CD14-positive monocyte (primary cell): ENCODE measurements at regions not wholly inside any gene's neighbourhood (a gene's known extent, or its start where the extent isn't known, plus 50 kb on each side); places are given as distances from the start of the nearest gene placed in this dataset.

Experiments
- DNase-seq, 3 donors: peaks; one replicate each; pipeline ENCODE4 v3.0.0-alpha.2; 2011 to 2022
- H2AFZ ChIP-seq: 2 replicates; pipeline ENCODE4 v1.6.0; 2012; ENCODE audit warnings: mild to moderate bottlenecking, low read depth, low read length, inconsistent platforms; ENCODE audit not compliant: insufficient read depth, poor library complexity, severe bottlenecking
- H3K27ac ChIP-seq, 2 donors: 1 replicate in 1 of 2; 2 replicates in 1 of 2; pipeline ENCODE4 v1.5.1; 2012 to 2013; ENCODE audit warnings: low read length in 2 of 2, control low read depth in 1 of 2, inconsistent platforms in 1 of 2, low read depth in 1 of 2, mild to moderate bottlenecking in 1 of 2
- H3K27me3 ChIP-seq, 2 donors: one replicate each; pipeline versions ENCODE4 v1.6.0 to v1.6.1; 2011 to 2013; ENCODE audit warnings: low read length in 2 of 2; ENCODE audit not compliant: control insufficient read depth in 2 of 2, insufficient read depth in 2 of 2
- H3K36me3 ChIP-seq, 2 donors: replicated peaks in 1 of 2; 1 replicate in 1 of 2; 2 replicates in 1 of 2; pipeline versions ENCODE4 v1.5.1 to v1.6.1; 2012 to 2013; ENCODE audit warnings: low read length in 2 of 2, control low read depth in 1 of 2, inconsistent platforms in 1 of 2, mild to moderate bottlenecking in 1 of 2; ENCODE audit not compliant: insufficient read depth in 2 of 2, control insufficient read depth in 1 of 2
- H3K4me1 ChIP-seq, 2 donors: 1 replicate in 1 of 2; 2 replicates in 1 of 2; pipeline versions ENCODE4 v1.5.1 to v1.6.1; 2012 to 2013; ENCODE audit warnings: low read length in 2 of 2, control low read depth in 1 of 2, inconsistent platforms in 1 of 2, mild to moderate bottlenecking in 1 of 2, moderate library complexity in 1 of 2; ENCODE audit not compliant: insufficient read depth in 2 of 2, control insufficient read depth in 1 of 2
- H3K4me2 ChIP-seq: replicated peaks from 2 replicates; pipeline ENCODE3; 2012; ENCODE audit warnings: low read length, moderate library complexity, mild to moderate bottlenecking; ENCODE audit not compliant: poor library complexity, severe bottlenecking; ENCODE audit errors: extremely low read depth
- H3K4me3 ChIP-seq, 3 experiments: fragments of 200-600 bp in 1 of 3; sonication (generic) in 1 of 3; replicated peaks in 1 of 3; 1 replicate in 2 of 3; 2 replicates in 1 of 3; pipeline ENCODE4 v1.5.1; 2011 to 2013; ENCODE audit warnings: low read length in 3 of 3, mild to moderate bottlenecking in 3 of 3, control low read depth in 2 of 3, low read depth in 2 of 3, inconsistent platforms in 1 of 3, moderate library complexity in 1 of 3
- H3K79me2 ChIP-seq: 2 replicates; pipeline ENCODE4 v1.6.0; 2012; ENCODE audit warnings: mild to moderate bottlenecking, control low read depth, inconsistent platforms, low read length, moderate library complexity; ENCODE audit not compliant: insufficient read depth
- H3K9ac ChIP-seq: 2 replicates; pipeline ENCODE4 v1.6.0; 2017; ENCODE audit warnings: low read length, mild to moderate bottlenecking; ENCODE audit not compliant: insufficient read depth, poor library complexity, severe bottlenecking
- H3K9me3 ChIP-seq, 2 donors: replicated peaks in 1 of 2; 1 replicate in 1 of 2; 2 replicates in 1 of 2; pipeline versions ENCODE4 v1.5.1 to v1.6.1; 2012 to 2013; ENCODE audit warnings: low read length in 2 of 2, control low read depth in 1 of 2; ENCODE audit not compliant: control insufficient read depth in 1 of 2, insufficient read depth in 1 of 2
- H4K20me1 ChIP-seq: 2 replicates; pipeline ENCODE4 v1.6.0; 2012; ENCODE audit warnings: mild to moderate bottlenecking, low read length, control low read depth, moderate library complexity; ENCODE audit not compliant: insufficient read depth
- H3K27ac Mint-ChIP-seq, 7 donors: one replicate each; pipeline ENCODE4 v1.8.0; 2020; ENCODE audit warnings: mild to moderate bottlenecking in 7 of 7, mixed read lengths in 7 of 7, moderate library complexity in 6 of 7, inconsistent platforms in 2 of 7
- H3K27me3 Mint-ChIP-seq, 3 donors: one replicate each; pipeline ENCODE4 v1.8.0; 2021 to 2022; ENCODE audit warnings: low read depth in 3 of 3, mild to moderate bottlenecking in 3 of 3, mixed read lengths in 3 of 3, moderate library complexity in 3 of 3, inconsistent platforms in 1 of 3
- H3K36me3 Mint-ChIP-seq, 2 donors: one replicate each; pipeline ENCODE4 v1.8.0; 2020; ENCODE audit warnings: mixed read lengths in 2 of 2, inconsistent platforms in 1 of 2, mild to moderate bottlenecking in 1 of 2
- H3K4me1 Mint-ChIP-seq: one replicate; pipeline ENCODE4 v1.8.0; 2020; ENCODE audit warnings: mild to moderate bottlenecking, mixed read lengths
- H3K4me3 Mint-ChIP-seq, 2 donors: one replicate each; pipeline ENCODE4 v1.8.0; 2020; ENCODE audit warnings: mild to moderate bottlenecking in 2 of 2, mixed read lengths in 2 of 2, moderate library complexity in 1 of 2
- H3K9me3 Mint-ChIP-seq, 7 donors: one replicate each; pipeline ENCODE4 v1.8.0; 2020 to 2022; ENCODE audit warnings: mixed read lengths in 7 of 7, mild to moderate bottlenecking in 6 of 7, moderate library complexity in 6 of 7, inconsistent platforms in 2 of 7
- CTCF ChIP-seq: fragments of 200-600 bp; IDR thresholded peaks from one replicate; pipeline ENCODE4 v1.8.0; 2022; ENCODE audit warnings: antibody characterized with exemption, mild to moderate bottlenecking
- WGBS: methylation state at CpG from one replicate; pipeline ENCODE4 v1.1.5; 2013; ENCODE audit warnings: missing lambda C conversion rate; ENCODE audit not compliant: insufficient coverage; 5-methylcytosine and 5-hydroxymethylcytosine counted together
- intact Hi-C, 2 donors: fragments of 100-400 bp; cut with micrococcal nuclease; formaldehyde crosslinking; loops; one replicate each; pipeline versions ENCODE4 v1.15.0 to v1.15.1; 2023

- no peaks in the 10 kb centered on the region for H3K36me3 Mint-ChIP-seq
- H3K9me3 Mint-ChIP-seq = peaks cover 6 to 12% (median 9%) of the 10 kb centered on the region in 7 donors
- TF ChIP-seq CTCF = no peak
- H3K27ac Mint-ChIP-seq = no peak overlapping the region
- Histone ChIP-seq H3K4me1 (no peaks in the 10 kb centered on the region), H3K9ac (no peak overlapping the region), H3K4me2 (no peak overlapping the region), H4K20me1 (no peaks in the 10 kb centered on the region), H2AFZ (no peak overlapping the region), H3K9me3 (peaks cover 13 to 20% of the 10 kb centered on the region in 2 donors), H3K27ac (no peak overlapping the region), H3K79me2 (no peaks in the 10 kb centered on the region), H3K4me3 (no peak overlapping the region), H3K27me3 (no peaks in the 10 kb centered on the region), H3K36me3 (no peaks in the 10 kb centered on the region)
- no peak for DNase-seq
- no peaks in the 10 kb centered on the region for H3K4me1 Mint-ChIP-seq
- WGBS = no CpG with 5 or more reads among the region's 2 CpGs
- H3K27me3 Mint-ChIP-seq = no peaks in the 10 kb centered on the region
- intact Hi-C loops = no loop called here
- H3K4me3 Mint-ChIP-seq = no peak overlapping the region
Observed at GRCh38 chr5:92879806-92880543, 701.0 kb downstream of the NR2F1-AS1 start.

- Mint-ChIP-seq H3K27ac (no peak overlapping the region), H3K36me3 (no peaks in the 10 kb centered on the region), H3K27me3 (no peaks in the 10 kb centered on the region), H3K9me3 (peaks cover 8 to 15% (median 12%) of the 10 kb centered on the region in 7 donors), H3K4me3 (no peak overlapping the region), H3K4me1 (no peaks in the 10 kb centered on the region)
- Histone ChIP-seq H3K9ac (no peak overlapping the region), H3K4me3 (no peak overlapping the region), H3K27ac (no peak overlapping the region), H3K4me2 (no peak overlapping the region), H3K4me1 (no peaks in the 10 kb centered on the region), H3K36me3 (no peaks in the 10 kb centered on the region), H2AFZ (no peak overlapping the region), H3K79me2 (no peaks in the 10 kb centered on the region), H3K27me3 (no peaks in the 10 kb centered on the region), H4K20me1 (no peaks in the 10 kb centered on the region), H3K9me3 (peaks cover 13 to 23% of the 10 kb centered on the region in 2 donors)
- TF ChIP-seq CTCF = no peak
- no CpG with 5 or more reads among the region's 2 CpGs for WGBS
- no peak for DNase-seq
- intact Hi-C loops = no loop called here
Observed at GRCh38 chr5:92874790-92875189, 706.2 kb downstream of the NR2F1-AS1 start.
